ENCODE measurements at regions not wholly inside any gene's neighbourhood (a gene's known extent, or its start where the extent isn't known, plus 50 kb on each side); places are given as distances from the start of the nearest gene placed in this dataset.

DNA sequence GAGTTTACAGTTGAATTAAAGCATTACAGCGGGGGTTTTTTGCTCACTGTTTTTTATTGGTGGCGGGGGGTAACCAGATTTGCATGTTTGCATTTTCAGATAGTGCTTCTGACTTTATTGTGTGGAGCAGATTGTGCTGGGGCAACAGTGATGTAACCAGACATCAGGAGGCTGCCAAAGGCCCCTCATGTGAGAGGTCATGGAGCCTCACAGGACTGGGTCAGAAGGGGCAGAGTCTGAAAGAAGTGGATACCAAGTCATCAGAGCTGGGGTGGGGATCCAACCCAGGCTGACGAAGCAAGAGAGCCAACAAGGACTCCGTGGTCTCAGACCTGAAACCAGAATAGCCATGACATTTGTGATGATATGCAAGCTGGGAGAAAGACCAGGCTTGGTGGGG lies 259.4 kb upstream of the TAS2R1 start:
- no peak for DNase-seq (ENCODE audit: low spot score)
- Histone ChIP-seq H3K9me3 (peaks cover 0 to 3% of the 10 kb centered on the region in 2 donors), H3K4me3 (no peak overlapping the region), H3K4me1 (no peaks in the 10 kb centered on the region), H3K36me3 (no peaks in the 10 kb centered on the region), H3K27me3 (no peaks in the 10 kb centered on the region), H3K27ac (no peak overlapping the region)
- TF ChIP-seq, protein P1, sequence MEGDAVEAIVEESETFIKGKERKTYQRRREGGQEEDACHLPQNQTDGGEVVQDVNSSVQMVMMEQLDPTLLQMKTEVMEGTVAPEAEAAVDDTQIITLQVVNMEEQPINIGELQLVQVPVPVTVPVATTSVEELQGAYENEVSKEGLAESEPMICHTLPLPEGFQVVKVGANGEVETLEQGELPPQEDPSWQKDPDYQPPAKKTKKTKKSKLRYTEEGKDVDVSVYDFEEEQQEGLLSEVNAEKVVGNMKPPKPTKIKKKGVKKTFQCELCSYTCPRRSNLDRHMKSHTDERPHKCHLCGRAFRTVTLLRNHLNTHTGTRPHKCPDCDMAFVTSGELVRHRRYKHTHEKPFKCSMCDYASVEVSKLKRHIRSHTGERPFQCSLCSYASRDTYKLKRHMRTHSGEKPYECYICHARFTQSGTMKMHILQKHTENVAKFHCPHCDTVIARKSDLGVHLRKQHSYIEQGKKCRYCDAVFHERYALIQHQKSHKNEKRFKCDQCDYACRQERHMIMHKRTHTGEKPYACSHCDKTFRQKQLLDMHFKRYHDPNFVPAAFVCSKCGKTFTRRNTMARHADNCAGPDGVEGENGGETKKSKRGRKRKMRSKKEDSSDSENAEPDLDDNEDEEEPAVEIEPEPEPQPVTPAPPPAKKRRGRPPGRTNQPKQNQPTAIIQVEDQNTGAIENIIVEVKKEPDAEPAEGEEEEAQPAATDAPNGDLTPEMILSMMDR (IDR thresholded peaks at IDR 0.05): no peak

GRCh38 chr5:9888501-9888901 lies 258.4 kb upstream of the TAS2R1 start:
- Histone ChIP-seq H3K4me3 (no peak overlapping the region), H3K27me3 (no peaks in the 10 kb centered on the region), H3K4me1 (no peaks in the 10 kb centered on the region), H3K36me3 (no peaks in the 10 kb centered on the region), H3K27ac (no peak overlapping the region), H3K9me3 (no peaks in the 10 kb centered on the region)
- DNase-seq (ENCODE audit: low spot score): no peak
- TF ChIP-seq, protein P1 (IDR thresholded peaks at IDR 0.05): no peak

DNA sequence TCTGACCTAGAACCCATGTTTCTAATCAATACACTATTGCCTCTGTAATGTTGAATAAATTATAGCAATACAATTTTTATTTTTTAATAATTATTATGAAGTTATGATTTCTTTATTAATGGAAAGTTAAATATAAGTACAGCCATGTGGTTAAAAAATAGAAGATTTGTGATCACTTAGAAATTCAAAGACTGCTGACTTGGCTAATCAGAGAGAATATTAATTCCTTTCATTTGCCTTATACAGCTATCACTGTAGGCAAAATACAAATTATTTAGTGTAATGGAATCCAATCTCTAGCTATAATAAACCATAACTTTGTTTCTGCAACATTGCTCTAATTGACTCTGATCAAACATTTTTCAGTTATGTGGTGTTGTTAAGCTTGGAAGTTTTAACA lies 255.0 kb upstream of the TAS2R1 start:
- Histone ChIP-seq H3K4me3 (no peak overlapping the region), H3K27me3 (no peaks in the 10 kb centered on the region), H3K27ac (no peak overlapping the region), H3K9me3 (peaks cover 0 to 9% of the 10 kb centered on the region in 2 donors), H3K4me1 (no peaks in the 10 kb centered on the region), H3K36me3 (no peaks in the 10 kb centered on the region)
- TF ChIP-seq, protein P1 (IDR thresholded peaks at IDR 0.05): no peak
- DNase-seq (ENCODE audit: low spot score): no peak

- no peaks in the 10 kb centered on the region for H3K27me3 ChIP-seq
- peaks cover 0 to 9% of the 10 kb centered on the region in 2 donors for H3K9me3 ChIP-seq
- H3K36me3 ChIP-seq: no peaks in the 10 kb centered on the region
- H3K4me1 ChIP-seq: no peaks in the 10 kb centered on the region
- no peak for DNase-seq (ENCODE audit: low spot score)
- no peak overlapping the region for H3K27ac ChIP-seq
- H3K4me3 ChIP-seq: no peak overlapping the region
- TF ChIP-seq, protein P1 (IDR thresholded peaks at IDR 0.05): no peak
Observed at GRCh38 chr5:9878206-9878605, 248.1 kb upstream of the TAS2R1 start.

- Histone ChIP-seq H3K27me3 (no peaks in the 10 kb centered on the region), H3K4me3 (no peak overlapping the region), H3K9me3 (peaks cover 0 to 9% of the 10 kb centered on the region in 2 donors), H3K36me3 (no peaks in the 10 kb centered on the region), H3K27ac (no peak overlapping the region), H3K4me1 (no peaks in the 10 kb centered on the region)
- TF ChIP-seq, protein P1 (IDR thresholded peaks at IDR 0.05): no peak
- DNase-seq (ENCODE audit: low spot score): no peak
Observed at GRCh38 chr5:9877488-9877887, 247.3 kb upstream of the TAS2R1 start.

DNA sequence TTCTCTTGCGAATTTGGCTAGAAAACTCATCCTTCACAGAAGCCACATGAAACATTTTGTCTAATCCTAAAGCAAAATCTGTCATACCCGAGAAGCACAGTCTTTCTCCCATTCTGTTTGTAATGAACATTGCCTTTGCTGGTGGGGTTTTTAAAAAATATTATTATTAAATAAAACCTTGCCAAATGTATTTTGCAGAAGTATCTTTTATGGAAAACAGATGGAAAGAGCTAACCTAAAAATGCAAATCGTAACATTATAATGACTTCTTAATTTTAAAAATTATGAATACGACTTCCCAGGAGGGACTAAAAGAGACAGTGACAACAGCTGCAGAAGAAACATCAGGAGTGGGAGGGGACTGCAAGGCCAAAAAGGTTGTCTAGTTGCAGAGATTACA lies 246.3 kb upstream of the TAS2R1 start:
- no peaks in the 10 kb centered on the region for H3K36me3 ChIP-seq
- DNase-seq (ENCODE audit: low spot score): no peak
- TF ChIP-seq, protein P1 (IDR thresholded peaks at IDR 0.05): no peak
- H3K27ac ChIP-seq: no peak overlapping the region
- peaks cover 0 to 7% of the 10 kb centered on the region in 2 donors for H3K9me3 ChIP-seq
- no peaks in the 10 kb centered on the region for H3K4me1 ChIP-seq
- no peak overlapping the region for H3K4me3 ChIP-seq
- no peaks in the 10 kb centered on the region for H3K27me3 ChIP-seq

Measured in right atrium auricular region (tissue), 2 donors.